ENCODE measurements at regions not wholly inside any gene's neighbourhood (a gene's known extent, or its start where the extent isn't known, plus 50 kb on each side); places are given as distances from the start of the nearest gene placed in this dataset.
"Not testable (repeated sequence)": the region's sequence is repeated elsewhere in the genome, so short reads cannot be mapped to it uniquely, and the experiment has no call there.

DNA sequence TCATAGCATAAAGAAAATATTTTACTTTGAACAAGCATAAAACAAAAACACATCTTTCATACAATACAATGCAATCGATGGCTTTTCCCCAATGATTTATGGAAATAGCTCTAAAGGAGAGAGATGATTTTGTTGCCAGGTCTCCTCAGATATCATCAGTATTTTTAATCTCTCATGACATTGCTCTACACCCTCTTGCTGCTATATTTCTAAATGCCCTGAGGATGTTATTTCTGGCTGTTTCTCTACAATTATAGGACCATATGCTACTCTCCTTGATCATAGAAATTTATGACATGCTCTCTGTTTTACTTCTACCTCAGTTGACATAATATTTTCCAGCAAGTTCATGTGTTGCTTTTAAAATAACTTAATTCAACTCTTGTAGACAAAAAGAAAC, 654.9 kb upstream of the GBE1 start:
- no peak overlapping the region for H3K27ac ChIP-seq (ENCODE audit: low read depth, low read length)
- no peak overlapping the region for H3K9ac ChIP-seq (ENCODE audit: low read length)
- H3K4me3 ChIP-seq (ENCODE audit: low read depth, low read length) = no peak overlapping the region
- no peaks in the 10 kb centered on the region for H3K27me3 ChIP-seq (ENCODE audit: control insufficient read depth, insufficient read depth, low read length)
- H3K36me3 ChIP-seq (ENCODE audit: control insufficient read depth, insufficient read depth, low read length) = no peaks in the 10 kb centered on the region
- H3K4me1 ChIP-seq (ENCODE audit: control insufficient read depth, insufficient read depth, low read length) = peaks cover 8% of the 10 kb centered on the region; the same call in 1 of the 2 replicates
- no peaks in the 10 kb centered on the region for H3K9me3 ChIP-seq (ENCODE audit: control insufficient read depth, insufficient read depth, low read depth, low read length)

- Histone ChIP-seq H3K27ac (ENCODE audit: low read depth, low read length) (no peak overlapping the region), H3K27me3 (ENCODE audit: control insufficient read depth, insufficient read depth, low read length) (no peaks in the 10 kb centered on the region), H3K4me1 (ENCODE audit: control insufficient read depth, insufficient read depth, low read length) (peaks cover 8% of the 10 kb centered on the region; the same call in 1 of the 2 replicates), H3K9ac (ENCODE audit: low read length) (no peak overlapping the region), H3K4me3 (ENCODE audit: low read depth, low read length) (no peak overlapping the region), H3K9me3 (ENCODE audit: control insufficient read depth, insufficient read depth, low read depth, low read length) (no peaks in the 10 kb centered on the region), H3K36me3 (ENCODE audit: control insufficient read depth, insufficient read depth, low read length) (no peaks in the 10 kb centered on the region)
Measured at GRCh38 chr3:82413171-82413570, 651.7 kb upstream of the GBE1 start.

GRCh38 chr3:82410366-82410765, 648.9 kb upstream of the GBE1 start:
- Histone ChIP-seq H3K4me3 (ENCODE audit: low read depth, low read length) (no peak overlapping the region), H3K27ac (ENCODE audit: low read depth, low read length) (no peak overlapping the region), H3K9ac (ENCODE audit: low read length) (no peak overlapping the region), H3K27me3 (ENCODE audit: control insufficient read depth, insufficient read depth, low read length) (no peaks in the 10 kb centered on the region), H3K4me1 (ENCODE audit: control insufficient read depth, insufficient read depth, low read length) (no peaks in the 10 kb centered on the region; the same call in 1 of the 2 replicates), H3K9me3 (ENCODE audit: control insufficient read depth, insufficient read depth, low read depth, low read length) (no peaks in the 10 kb centered on the region), H3K36me3 (ENCODE audit: control insufficient read depth, insufficient read depth, low read length) (no peaks in the 10 kb centered on the region)

DNA sequence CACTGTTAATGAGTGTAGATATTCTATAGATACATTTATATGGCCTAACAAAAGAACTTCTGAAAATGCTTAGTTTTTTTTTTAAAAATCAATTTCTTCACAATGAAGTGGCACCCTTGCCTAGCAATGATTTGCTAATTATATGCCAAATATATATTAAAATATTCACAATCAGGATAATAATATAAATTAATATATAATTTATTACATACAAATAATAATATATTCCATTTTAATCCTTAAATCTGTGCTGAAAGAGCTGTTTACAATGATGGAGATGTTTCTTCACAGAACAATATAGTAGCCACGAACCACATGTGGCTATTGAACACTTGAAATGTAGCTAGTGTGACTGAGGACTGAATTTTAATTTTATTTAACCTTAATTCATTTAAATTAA, 648.4 kb upstream of the GBE1 start:
- Histone ChIP-seq H3K4me3 (ENCODE audit: low read depth, low read length) (no peak overlapping the region), H3K9ac (ENCODE audit: low read length) (no peak overlapping the region)

DNA sequence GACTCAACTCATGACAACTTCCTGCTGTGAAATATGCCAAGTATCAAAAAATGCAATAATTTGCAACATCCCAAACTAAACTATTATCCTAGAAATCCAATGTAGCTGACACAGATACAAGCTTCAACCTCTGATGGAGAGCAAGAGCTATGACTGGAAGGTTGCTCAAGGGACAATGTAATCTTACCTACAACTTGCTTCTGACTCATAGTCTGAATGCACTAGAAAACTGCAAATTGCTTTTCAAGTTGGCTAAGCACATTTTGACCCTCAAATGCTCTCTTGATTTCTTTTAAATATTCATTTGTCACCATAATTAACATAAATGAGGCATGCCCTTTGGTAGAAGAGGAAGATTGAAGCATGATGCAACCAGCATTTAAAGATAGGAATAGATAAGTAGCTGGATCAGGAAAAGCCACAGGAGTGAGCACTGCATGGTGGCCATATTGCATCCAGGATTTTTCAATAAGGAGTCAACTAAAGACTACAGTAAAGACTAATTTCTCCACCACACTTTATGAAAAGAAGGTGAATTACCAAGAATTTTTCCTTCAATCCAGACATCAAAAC, 630.8 kb upstream of the GBE1 start:
- no peaks in the 10 kb centered on the region for H3K27me3 ChIP-seq (ENCODE audit: control insufficient read depth, insufficient read depth, low read length)
- no peak overlapping the region for H3K9ac ChIP-seq (ENCODE audit: low read length)

More for the DNA sequence above, 648.4 kb upstream of the GBE1 start:
- H3K9me3 ChIP-seq (ENCODE audit: control insufficient read depth, insufficient read depth, low read depth, low read length) = no peaks in the 10 kb centered on the region
- no peaks in the 10 kb centered on the region for H3K36me3 ChIP-seq (ENCODE audit: control insufficient read depth, insufficient read depth, low read length)
- H3K4me1 ChIP-seq (ENCODE audit: control insufficient read depth, insufficient read depth, low read length) = no peaks in the 10 kb centered on the region; the same call in 1 of the 2 replicates
- H3K27ac ChIP-seq (ENCODE audit: low read depth, low read length) = no peak overlapping the region
- no peaks in the 10 kb centered on the region for H3K27me3 ChIP-seq (ENCODE audit: control insufficient read depth, insufficient read depth, low read length)

DNA sequence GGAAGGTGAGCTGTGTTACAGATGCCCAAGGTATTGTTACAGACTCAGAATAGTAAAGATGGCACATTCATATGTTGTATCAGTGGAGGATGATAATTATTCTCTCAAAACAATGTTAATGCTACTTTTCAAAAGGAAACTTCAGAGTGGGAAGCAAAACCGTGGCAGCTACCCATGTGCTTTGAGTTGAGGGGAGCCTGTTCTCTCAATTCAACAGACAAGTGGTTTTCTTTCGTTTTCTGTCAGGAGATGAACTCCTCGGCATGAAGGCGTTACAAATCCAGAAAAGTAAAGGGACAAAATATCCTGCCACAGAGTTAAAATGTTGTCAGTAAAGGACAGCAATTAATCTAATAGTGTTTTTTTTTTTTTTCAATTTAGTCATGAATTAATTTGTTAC, 629.4 kb upstream of the GBE1 start:
- Histone ChIP-seq H3K4me1 (ENCODE audit: control insufficient read depth, insufficient read depth, low read length) (no peaks in the 10 kb centered on the region), H3K27ac (ENCODE audit: low read depth, low read length) (no peak overlapping the region), H3K9ac (ENCODE audit: low read length) (no peak overlapping the region)

More for the DNA sequence above, 630.8 kb upstream of the GBE1 start:
- Histone ChIP-seq H3K4me1 (ENCODE audit: control insufficient read depth, insufficient read depth, low read length) (no peaks in the 10 kb centered on the region), H3K9me3 (ENCODE audit: control insufficient read depth, insufficient read depth, low read depth, low read length) (no peaks in the 10 kb centered on the region), H3K27ac (ENCODE audit: low read depth, low read length) (no peak overlapping the region), H3K4me3 (ENCODE audit: low read depth, low read length) (no peak overlapping the region), H3K36me3 (ENCODE audit: control insufficient read depth, insufficient read depth, low read length) (no peaks in the 10 kb centered on the region)

DNA sequence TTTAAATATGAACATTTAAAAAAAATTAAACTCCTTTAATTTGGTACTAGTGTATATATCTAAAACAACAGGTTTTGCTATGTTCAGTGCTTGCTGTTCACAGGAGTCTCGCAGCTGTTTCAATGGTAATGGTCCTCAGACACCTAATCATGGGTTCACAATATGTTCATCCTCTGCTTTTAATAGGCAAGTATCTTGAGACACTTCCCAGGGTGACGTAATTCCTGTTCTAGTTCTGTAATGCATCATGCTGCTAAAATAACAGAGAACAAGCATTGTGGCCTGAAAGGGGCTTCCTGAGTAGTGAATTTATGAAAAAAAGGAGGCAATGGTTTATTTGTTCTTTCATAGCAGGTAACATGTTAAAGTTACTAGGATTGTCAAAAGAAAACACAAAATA, 625.2 kb upstream of the GBE1 start:
- H3K9me3 ChIP-seq (ENCODE audit: control insufficient read depth, insufficient read depth, low read depth, low read length) = no peaks in the 10 kb centered on the region
- H3K36me3 ChIP-seq (ENCODE audit: control insufficient read depth, insufficient read depth, low read length) = no peaks in the 10 kb centered on the region
- H3K27ac ChIP-seq (ENCODE audit: low read depth, low read length) = no peak overlapping the region
- no peaks in the 10 kb centered on the region for H3K27me3 ChIP-seq (ENCODE audit: control insufficient read depth, insufficient read depth, low read length)
- H3K9ac ChIP-seq (ENCODE audit: low read length) = no peak overlapping the region
- no peaks in the 10 kb centered on the region for H3K4me1 ChIP-seq (ENCODE audit: control insufficient read depth, insufficient read depth, low read length)
- no peak overlapping the region for H3K4me3 ChIP-seq (ENCODE audit: low read depth, low read length)

More for the DNA sequence above, 629.4 kb upstream of the GBE1 start:
- H3K4me3 ChIP-seq (ENCODE audit: low read depth, low read length) = no peak overlapping the region
- H3K36me3 ChIP-seq (ENCODE audit: control insufficient read depth, insufficient read depth, low read length) = no peaks in the 10 kb centered on the region
- H3K9me3 ChIP-seq (ENCODE audit: control insufficient read depth, insufficient read depth, low read depth, low read length) = no peaks in the 10 kb centered on the region
- no peaks in the 10 kb centered on the region for H3K27me3 ChIP-seq (ENCODE audit: control insufficient read depth, insufficient read depth, low read length)

GRCh38 chr3:82384181-82384580, 622.7 kb upstream of the GBE1 start:
- peaks cover 12% of the 10 kb centered on the region for H3K9me3 ChIP-seq (ENCODE audit: control insufficient read depth, insufficient read depth, low read depth, low read length)
- H3K9ac ChIP-seq (ENCODE audit: low read length) = no peak overlapping the region
- H3K4me1 ChIP-seq (ENCODE audit: control insufficient read depth, insufficient read depth, low read length) = no peaks in the 10 kb centered on the region
- H3K27ac ChIP-seq (ENCODE audit: low read depth, low read length) = no peak overlapping the region
- no peak overlapping the region for H3K4me3 ChIP-seq (ENCODE audit: low read depth, low read length)
- H3K27me3 ChIP-seq (ENCODE audit: control insufficient read depth, insufficient read depth, low read length) = no peaks in the 10 kb centered on the region
- H3K36me3 ChIP-seq (ENCODE audit: control insufficient read depth, insufficient read depth, low read length) = no peaks in the 10 kb centered on the region

DNA sequence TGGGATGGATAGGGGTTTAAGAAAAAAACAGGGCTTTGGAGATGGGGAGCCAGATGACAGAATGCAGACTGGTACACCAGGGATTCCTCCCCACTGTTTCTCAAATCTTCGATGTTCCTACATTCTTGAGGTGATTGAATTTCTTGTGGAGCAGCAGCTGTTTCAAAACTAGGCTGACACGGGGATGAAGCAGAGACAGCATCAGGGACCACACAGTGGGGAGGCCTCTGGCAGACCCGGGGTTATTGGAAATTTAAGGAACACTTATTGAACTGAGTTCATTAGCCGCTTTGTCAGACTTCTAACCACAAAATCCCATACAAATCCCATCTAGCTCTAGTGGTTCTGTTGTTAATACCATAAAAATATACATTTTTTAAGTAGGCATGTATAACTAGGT, 621.4 kb upstream of the GBE1 start:
- Histone ChIP-seq H3K9me3 (ENCODE audit: control insufficient read depth, insufficient read depth, low read depth, low read length) (peaks cover 21% of the 10 kb centered on the region), H3K9ac (ENCODE audit: low read length) (no peak overlapping the region)

GRCh38 chr3:82378392-82378791, 616.9 kb upstream of the GBE1 start:
- Histone ChIP-seq H3K4me1 (ENCODE audit: control insufficient read depth, insufficient read depth, low read length) (no peaks in the 10 kb centered on the region), H3K4me3 (ENCODE audit: low read depth, low read length) (no peak overlapping the region), H3K27ac (ENCODE audit: low read depth, low read length) (no peak overlapping the region), H3K27me3 (ENCODE audit: control insufficient read depth, insufficient read depth, low read length) (no peaks in the 10 kb centered on the region), H3K36me3 (ENCODE audit: control insufficient read depth, insufficient read depth, low read length) (no peaks in the 10 kb centered on the region), H3K9ac (ENCODE audit: low read length) (no peak overlapping the region), H3K9me3 (ENCODE audit: control insufficient read depth, insufficient read depth, low read depth, low read length) (peaks cover 46% of the 10 kb centered on the region)

More for the DNA sequence above, 621.4 kb upstream of the GBE1 start:
- Histone ChIP-seq H3K4me3 (ENCODE audit: low read depth, low read length) (no peak overlapping the region), H3K27ac (ENCODE audit: low read depth, low read length) (no peak overlapping the region), H3K27me3 (ENCODE audit: control insufficient read depth, insufficient read depth, low read length) (no peaks in the 10 kb centered on the region), H3K36me3 (ENCODE audit: control insufficient read depth, insufficient read depth, low read length) (no peaks in the 10 kb centered on the region), H3K4me1 (ENCODE audit: control insufficient read depth, insufficient read depth, low read length) (no peaks in the 10 kb centered on the region)

DNA sequence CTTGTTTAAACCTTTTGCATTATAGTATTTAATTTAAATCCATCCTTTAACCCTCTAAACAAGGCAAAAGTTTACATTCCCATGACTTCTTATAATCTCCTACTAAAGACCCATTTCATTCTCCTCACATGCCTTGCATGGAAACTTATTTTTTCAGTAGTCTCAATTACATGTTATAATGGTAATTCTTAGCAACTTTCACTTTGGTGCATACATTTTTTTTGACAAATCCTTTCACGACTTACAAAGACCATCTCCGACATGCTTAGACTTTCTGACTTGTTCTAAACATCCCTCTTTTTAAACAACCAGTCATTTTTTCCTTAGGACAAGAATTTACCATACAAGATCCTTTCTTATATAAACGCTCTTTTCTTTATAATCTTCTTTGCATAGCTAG, 615.4 kb upstream of the GBE1 start:
- H3K4me3 ChIP-seq (ENCODE audit: low read depth, low read length) = no peak overlapping the region
- no peak overlapping the region for H3K27ac ChIP-seq (ENCODE audit: low read depth, low read length)
- no peaks in the 10 kb centered on the region for H3K4me1 ChIP-seq (ENCODE audit: control insufficient read depth, insufficient read depth, low read length)
- H3K9me3 ChIP-seq (ENCODE audit: control insufficient read depth, insufficient read depth, low read depth, low read length) = peaks cover 46% of the 10 kb centered on the region
- H3K27me3 ChIP-seq (ENCODE audit: control insufficient read depth, insufficient read depth, low read length) = no peaks in the 10 kb centered on the region
- no peaks in the 10 kb centered on the region for H3K36me3 ChIP-seq (ENCODE audit: control insufficient read depth, insufficient read depth, low read length)
- no peak overlapping the region for H3K9ac ChIP-seq (ENCODE audit: low read length)

DNA sequence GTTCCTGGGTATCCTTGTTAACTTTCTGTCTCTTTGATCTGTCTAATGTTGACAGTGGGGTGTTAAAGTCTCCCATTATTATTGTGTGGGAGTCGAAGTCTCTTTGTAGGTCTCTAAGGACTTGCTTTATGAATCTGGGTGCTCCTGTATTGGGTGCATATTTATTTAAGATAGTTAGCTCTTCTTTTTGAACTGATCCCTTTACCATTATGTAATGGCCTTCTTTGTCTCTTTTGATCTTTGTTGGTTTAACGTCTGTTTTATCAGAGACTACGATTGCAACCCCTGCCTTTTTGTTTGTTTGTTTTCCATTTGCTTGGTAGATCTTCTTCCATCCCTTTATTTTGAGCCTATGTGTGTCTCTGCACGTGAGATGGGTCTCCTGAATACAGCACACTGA, 612.4 kb upstream of the GBE1 start:
- not testable (repeated sequence) for H3K9ac ChIP-seq (ENCODE audit: low read length); H3K36me3 ChIP-seq (ENCODE audit: control insufficient read depth, insufficient read depth, low read length); H3K27me3 ChIP-seq (ENCODE audit: control insufficient read depth, insufficient read depth, low read length); H3K4me1 ChIP-seq (ENCODE audit: control insufficient read depth, insufficient read depth, low read length); H3K27ac ChIP-seq (ENCODE audit: low read depth, low read length); H3K4me3 ChIP-seq (ENCODE audit: low read depth, low read length)
- H3K9me3 ChIP-seq (ENCODE audit: control insufficient read depth, insufficient read depth, low read depth, low read length) = peaks cover 35% of the 10 kb centered on the region

Measured in HUES6 (cell line).